ENCODE measurements at regions not wholly inside any gene's neighbourhood (a gene's known extent, or its start where the extent isn't known, plus 50 kb on each side); places are given as distances from the start of the nearest gene placed in this dataset.

- Histone ChIP-seq H3K4me1 (no peaks in the 10 kb centered on the region), H3K4me3 (no peak overlapping the region), H3K27me3 (no peaks in the 10 kb centered on the region), H3K36me3 (no peaks in the 10 kb centered on the region), H3K27ac (no peak overlapping the region), H3K9me3 (no peaks in the 10 kb centered on the region)
- TF ChIP-seq POLR2A (IDR thresholded peaks at IDR 0.05) = no peak
- no peak for TF ChIP-seq CTCF (IDR thresholded peaks at IDR 0.05)
- intact Hi-C loops (cut with DNase I; ENCODE audit: low total_unique reads) = no loop called here
- no peak for DNase-seq
These were observed 129.0 kb downstream of the ICOS start for GRCh38 chr2:204065566-204065965.

GRCh38 chr2:204066051-204066450 is 129.5 kb downstream of the ICOS start:
- intact Hi-C loops (cut with DNase I; ENCODE audit: low total_unique reads) = no loop called here
- no peaks in the 10 kb centered on the region for H3K36me3 ChIP-seq
- H3K9me3 ChIP-seq = no peaks in the 10 kb centered on the region
- H3K27ac ChIP-seq = no peak overlapping the region
- no peaks in the 10 kb centered on the region for H3K4me1 ChIP-seq
- no peak overlapping the region for H3K4me3 ChIP-seq
- TF ChIP-seq POLR2A (IDR thresholded peaks at IDR 0.05) (no peak), CTCF (IDR thresholded peaks at IDR 0.05) (no peak)
- no peaks in the 10 kb centered on the region for H3K27me3 ChIP-seq
- no peak for DNase-seq

- no peaks in the 10 kb centered on the region for H3K4me1 ChIP-seq
These were observed 133.2 kb downstream of the ICOS start for GRCh38 chr2:204069804-204070203.

GRCh38 chr2:204072443-204073324 is 136.1 kb downstream of the ICOS start:
- H3K4me1 ChIP-seq = no peaks in the 10 kb centered on the region
- H3K36me3 ChIP-seq = no peaks in the 10 kb centered on the region
- no peak overlapping the region for H3K27ac ChIP-seq
- no peak overlapping the region for H3K4me3 ChIP-seq
- H3K9me3 ChIP-seq = no peaks in the 10 kb centered on the region
- DNase-seq = no peak
- intact Hi-C loops (cut with DNase I; ENCODE audit: low total_unique reads) = no loop called here
- peak in 3 of 4 experiments; percentile 13 to 40 (median 16) for TF ChIP-seq CTCF (IDR thresholded peaks at IDR 0.05)
- no peak for TF ChIP-seq POLR2A (IDR thresholded peaks at IDR 0.05)
- H3K27me3 ChIP-seq = no peaks in the 10 kb centered on the region

More at GRCh38 chr2:204069804-204070203, 133.2 kb downstream of the ICOS start:
- TF ChIP-seq POLR2A (IDR thresholded peaks at IDR 0.05) (no peak), CTCF (IDR thresholded peaks at IDR 0.05) (no peak)
- no peak overlapping the region for H3K4me3 ChIP-seq
- no peaks in the 10 kb centered on the region for H3K9me3 ChIP-seq
- no peak overlapping the region for H3K27ac ChIP-seq
- DNase-seq = no peak
- no peaks in the 10 kb centered on the region for H3K27me3 ChIP-seq
- intact Hi-C loops (cut with DNase I; ENCODE audit: low total_unique reads) = no loop called here
- no peaks in the 10 kb centered on the region for H3K36me3 ChIP-seq

GRCh38 chr2:204074456-204074855 is 137.9 kb downstream of the ICOS start:
- intact Hi-C loops (cut with DNase I; ENCODE audit: low total_unique reads) = no loop called here
- DNase-seq = peak in 1 of 2 donors; percentile 26
- H3K27me3 ChIP-seq = no peaks in the 10 kb centered on the region

More at GRCh38 chr2:204074456-204074855, 137.9 kb downstream of the ICOS start:
- Histone ChIP-seq H3K4me3 (no peak overlapping the region), H3K9me3 (no peaks in the 10 kb centered on the region), H3K36me3 (no peaks in the 10 kb centered on the region), H3K27ac (no peak overlapping the region), H3K4me1 (no peaks in the 10 kb centered on the region)
- no peak for TF ChIP-seq POLR2A (IDR thresholded peaks at IDR 0.05)
- TF ChIP-seq CTCF (IDR thresholded peaks at IDR 0.05) = no peak

All from uterus (tissue), 3 donors.